ENCODE measurements at regions not wholly inside any gene's neighbourhood (a gene's known extent, or its start where the extent isn't known, plus 50 kb on each side); places are given as distances from the start of the nearest gene placed in this dataset.
"Not testable (repeated sequence)": the region's sequence is repeated elsewhere in the genome, so short reads cannot be mapped to it uniquely, and the experiment has no call there.

DNA sequence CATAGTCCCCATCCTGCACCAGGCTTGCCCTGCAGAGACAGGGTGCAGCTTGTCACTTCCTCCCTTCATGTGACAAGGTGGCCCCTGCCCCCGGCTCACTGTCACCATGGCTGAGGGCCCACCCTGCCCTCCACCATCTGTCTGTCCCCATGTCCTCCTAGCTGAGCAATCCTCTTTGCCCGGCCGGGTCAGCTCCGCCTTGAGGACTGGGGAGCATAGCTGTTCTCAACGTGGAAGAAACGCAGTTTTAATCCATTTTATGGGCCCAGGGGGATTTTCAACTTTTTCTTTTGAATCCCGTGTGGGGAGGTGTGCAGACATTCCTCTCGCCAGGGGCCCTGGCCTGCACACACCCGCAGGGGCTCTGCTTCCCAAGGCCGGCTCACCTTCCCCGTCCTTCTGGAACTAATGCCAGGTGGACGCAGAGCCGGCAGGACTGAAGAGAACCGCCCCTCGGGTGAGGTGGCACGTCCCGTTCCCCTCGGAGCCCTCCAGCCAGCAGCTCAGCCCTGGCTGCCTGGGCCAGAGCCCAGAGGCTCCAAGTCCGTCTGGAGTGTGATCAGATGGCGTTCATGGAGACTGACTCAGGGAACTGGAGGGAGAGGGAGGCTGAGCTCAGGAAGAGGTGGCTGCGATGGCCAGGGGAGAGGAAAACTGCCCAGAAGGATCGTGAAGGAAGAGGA lies 1108.7 kb downstream of the BRD1 start:
- DNase-seq = no peak

DNA sequence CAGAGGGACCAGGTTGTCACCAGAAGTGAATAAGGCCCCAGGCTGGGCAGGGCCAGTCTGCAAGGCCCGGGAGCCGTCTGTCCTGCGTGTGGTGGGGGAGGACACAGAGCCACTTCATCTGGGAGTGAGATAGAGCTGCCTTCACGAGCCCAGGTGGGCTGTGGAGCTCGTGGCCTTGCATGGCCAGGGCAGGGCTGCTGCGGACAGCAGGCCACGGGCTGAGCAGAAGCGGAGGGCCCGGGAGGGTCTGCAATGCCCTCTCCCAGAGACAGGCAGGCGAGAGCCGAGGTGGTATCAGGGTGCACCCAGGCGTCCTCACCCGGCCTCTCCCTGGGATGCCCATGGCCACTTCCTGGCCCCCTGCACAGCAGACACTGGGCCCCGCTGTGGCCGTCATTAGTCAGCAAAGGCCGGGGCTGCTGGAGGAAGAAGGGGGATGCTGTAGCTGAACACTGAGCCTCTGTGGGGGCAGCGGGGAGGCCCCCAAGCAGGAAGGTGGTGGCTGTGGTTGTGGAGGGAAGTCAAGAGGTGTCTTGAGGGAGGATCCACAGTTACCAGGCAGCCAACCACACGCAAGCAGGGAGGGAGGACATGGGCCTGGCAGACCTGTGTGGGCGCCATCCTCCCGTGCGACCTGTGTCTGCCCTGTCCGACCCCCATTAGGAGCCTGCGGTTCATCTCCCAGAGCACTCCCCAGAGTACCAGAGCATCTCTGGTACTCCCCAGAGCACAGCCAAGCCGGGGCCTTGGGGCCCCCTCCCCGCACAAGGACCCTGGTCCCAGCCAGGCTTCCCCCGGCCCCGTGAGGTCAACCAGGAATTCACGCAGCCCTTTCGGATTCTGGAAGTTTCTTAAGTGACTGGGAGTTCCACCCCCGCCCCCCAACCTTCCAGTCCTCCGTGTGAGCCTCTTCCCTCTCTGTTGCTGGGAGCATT lies 1109.5 kb downstream of the BRD1 start:
- no peak for DNase-seq

DNA sequence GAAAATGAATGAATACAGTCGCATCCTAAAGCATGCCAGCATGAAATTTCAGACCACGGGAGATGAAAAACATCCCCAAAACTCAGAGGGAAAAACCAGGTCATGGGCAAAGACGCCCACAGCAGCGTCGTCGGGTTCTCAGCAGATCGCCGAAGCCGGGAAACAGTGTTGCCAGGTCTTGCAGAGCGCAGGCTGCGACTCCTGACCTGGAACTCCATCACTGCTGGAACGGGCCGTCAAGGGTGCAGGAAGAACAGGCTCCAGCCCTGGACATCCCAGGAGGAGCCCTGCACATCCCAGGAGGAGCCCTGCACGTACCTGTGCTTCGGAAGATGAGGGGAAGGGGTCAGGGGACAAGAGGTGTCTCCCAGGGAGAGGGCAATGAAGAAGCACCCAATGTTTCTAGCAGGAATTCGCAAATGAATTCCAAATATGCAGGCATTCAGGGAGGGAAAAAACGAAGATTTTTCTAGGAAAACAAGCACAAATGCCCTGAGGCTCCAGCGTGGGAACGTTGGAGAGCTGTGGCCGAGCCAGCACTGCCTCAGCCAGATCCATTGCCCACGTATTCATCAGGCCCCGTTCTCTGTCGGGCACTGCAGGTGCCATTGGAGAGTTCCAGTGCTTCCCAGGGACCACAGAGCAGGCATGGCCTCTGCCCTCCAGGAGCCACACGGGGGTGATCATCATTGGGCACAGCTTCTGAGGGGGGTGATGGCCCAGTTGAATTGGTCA lies 1110.4 kb downstream of the BRD1 start:
- no peak for DNase-seq

DNA sequence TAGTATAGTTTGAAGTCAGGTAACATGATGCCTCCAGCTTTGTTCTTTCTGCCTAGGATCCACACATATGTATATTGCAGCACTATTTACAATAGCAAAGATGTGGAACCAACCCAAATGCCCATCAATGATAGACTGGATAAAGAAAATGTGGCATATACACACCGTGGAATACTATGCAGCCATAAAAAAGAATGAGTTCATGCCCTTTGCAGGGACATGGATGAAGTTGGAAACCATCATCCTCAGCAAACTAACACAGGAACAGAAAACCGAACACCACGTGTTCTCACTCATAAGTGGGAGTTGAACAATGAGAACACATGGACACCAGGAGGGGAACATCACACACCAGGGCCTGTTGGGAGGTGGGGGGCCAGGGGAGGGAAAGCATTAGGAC lies 1111.5 kb downstream of the BRD1 start:
- not testable (repeated sequence) for DNase-seq

DNA sequence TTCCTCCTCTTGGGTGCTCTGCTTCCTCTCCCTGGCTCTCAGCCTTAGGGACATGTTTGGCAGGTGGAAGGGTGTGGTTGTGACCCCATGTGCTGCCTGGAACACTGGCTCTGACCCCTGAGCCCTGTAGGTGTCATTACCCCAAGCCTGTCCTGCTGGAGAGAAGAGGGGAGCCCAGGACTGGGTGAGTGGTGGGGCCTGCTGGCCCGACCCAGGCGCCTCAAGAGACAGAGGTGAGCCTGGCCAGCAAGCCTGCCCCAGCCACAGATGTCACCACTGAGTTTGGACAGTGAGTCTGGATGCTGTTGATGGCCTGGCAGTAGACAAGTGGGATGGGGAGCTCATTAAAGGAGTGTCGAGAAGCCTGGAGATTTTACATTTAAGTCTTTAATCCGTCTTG lies 1112.2 kb downstream of the BRD1 start:
- no peak for DNase-seq

DNA sequence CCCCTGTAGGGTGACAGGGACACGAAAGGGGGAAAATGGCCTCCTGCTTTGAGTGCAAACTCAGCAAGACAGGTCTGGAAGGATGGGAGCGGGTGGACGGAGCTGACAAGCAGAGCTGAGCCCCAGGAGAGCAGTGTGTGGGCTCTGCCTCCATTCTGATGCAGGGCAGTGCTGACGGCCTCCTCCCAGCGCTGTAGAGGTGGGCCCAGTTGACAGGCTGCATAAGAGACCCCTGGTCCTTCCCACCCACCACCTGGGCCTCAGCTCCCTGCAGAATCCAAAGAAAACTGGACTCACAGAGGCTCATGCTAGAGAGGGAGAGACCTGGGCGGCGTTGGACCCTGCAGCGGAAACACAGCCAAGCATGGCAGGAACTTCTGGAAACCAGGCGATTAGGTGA lies 1113.4 kb downstream of the BRD1 start:
- DNase-seq = no peak

DNA sequence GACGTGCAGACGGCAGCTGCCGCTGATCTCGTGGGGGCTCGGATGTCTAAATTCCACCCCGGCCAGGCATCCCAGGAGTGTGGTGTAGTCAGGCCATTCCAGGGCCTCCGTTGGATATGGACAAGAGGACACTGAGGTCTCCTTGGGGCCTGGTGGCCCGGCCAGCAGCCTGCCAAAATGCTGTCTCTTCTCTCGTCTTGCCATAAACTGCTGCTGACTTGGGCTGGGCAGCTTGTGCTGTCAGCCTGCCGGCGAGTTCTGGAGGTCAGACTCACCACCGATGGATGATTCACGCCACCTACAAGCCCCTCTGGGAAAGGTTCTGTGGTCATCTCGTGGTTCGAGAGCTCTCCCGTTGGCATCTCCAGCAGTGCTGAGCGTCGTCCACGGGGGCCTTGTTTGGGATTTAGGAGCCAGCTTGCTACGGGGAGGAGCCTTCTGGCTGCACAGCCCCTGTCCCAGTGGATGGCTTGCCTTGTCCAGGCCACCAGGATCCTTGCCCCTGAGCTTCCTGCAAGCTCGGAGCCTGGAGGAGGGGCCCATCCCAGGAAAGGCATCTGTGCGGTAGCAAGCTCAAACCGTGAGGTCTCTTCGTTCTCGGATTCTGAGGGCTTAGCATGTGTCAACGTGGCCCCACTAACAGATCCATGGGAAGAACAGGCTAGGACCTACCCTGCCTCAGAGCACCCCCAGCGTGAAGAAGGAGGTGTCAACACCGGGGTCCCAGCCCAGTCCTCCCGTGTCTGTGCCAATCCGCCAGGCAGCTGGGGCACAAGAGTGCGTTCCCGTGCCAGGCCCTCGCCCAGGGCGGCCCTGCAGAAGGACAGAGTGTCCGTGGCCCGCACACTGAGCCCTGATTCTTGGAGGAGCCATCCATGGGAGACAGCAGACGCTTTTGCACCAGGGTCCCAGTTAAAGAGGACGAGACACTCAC lies 1114.1 kb downstream of the BRD1 start:
- no peak for DNase-seq

DNA sequence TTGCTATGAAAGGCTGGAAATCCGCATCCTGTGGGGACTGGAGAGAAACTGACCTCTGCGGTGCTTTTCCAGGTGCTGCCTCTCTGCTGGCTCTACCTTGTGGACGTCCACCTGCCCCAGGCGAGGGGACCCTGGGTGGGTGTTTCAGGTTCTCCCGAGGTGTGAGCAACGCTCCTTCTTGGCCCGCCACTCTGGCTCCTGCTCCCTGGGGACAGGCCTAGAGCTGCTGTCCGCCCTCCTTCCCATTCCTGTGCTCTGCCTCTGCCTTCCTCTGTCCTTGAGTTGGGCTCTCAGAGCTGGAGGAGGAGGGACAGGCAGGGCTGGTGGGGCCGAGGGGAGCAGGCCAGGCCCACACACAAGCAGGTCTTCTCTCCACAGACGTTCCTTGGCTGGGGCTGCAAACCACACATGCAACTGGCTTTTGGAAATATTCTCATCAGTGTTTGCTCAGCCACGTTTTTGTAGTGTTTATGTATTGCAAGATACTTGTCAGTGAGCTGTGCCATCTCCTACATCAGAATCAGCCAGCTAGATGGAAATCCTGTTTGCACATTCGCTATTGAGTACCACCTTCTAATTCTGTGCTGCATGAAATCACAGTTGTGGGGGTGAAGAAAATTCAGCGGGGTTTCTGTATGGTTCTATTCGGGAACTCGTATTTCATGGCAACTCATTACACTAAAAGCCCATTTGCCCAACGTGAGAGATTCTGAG lies 1115.0 kb downstream of the BRD1 start:
- DNase-seq = no peak

DNA sequence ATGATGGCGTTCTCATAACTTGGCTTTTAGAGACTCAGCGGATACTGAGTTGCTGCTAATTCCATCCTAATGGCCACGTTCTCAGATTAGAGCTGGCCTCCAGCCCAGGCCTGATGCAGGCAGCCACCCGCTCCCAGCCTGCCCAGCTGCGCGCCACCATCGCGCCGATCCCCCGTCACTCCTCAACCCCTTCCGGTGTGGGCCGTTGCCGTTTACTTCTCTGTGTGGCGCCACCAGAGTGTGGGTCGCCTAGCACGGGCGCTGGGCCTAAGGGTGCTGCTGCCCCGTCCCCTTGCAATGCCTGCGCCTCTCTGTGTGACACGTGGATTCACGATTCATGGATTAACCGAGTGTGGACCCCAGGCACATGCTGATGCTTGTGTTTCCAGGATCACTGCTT lies 1116.0 kb downstream of the BRD1 start:
- no peak for DNase-seq

DNA sequence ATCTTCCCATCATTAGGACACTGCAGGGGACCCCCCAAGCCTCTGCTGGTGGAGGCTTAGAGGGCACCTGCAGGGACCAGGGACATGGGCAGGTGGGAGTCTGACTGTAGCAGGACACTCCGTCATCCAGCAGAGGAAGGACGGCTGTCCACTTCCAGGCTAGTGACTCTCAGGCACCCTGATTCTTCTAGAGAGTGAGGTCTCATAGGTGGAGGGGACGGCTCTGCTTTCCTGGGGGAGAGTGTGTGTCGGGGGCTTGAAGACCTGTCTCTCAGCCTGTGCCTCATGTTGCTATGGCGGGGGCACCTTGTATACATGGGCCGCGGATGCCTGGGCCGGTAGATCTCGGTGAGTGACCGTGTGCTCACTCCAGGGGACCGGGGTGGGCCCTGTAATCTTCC lies 1116.6 kb downstream of the BRD1 start:
- DNase-seq = no peak

DNA sequence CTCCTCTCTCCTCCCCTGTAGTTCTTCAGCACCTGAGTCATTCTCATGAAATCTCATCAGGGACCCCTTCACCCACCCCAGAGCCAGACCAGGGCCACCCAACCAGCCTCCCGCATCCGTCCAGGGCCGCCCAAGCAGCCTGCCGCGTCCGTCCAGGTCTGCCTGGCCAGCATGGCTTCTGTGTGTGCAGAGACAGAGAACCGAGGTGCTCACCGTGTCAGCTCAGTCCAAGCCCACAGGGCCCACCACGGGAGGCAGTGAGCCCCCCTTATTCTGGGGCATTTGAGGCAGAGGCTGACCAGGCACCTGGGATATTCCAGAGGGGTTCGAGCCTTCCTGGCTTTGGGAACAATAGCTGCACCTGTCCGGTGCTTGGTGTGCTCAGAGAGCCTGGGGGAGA lies 1117.3 kb downstream of the BRD1 start:
- no peak for DNase-seq

DNA sequence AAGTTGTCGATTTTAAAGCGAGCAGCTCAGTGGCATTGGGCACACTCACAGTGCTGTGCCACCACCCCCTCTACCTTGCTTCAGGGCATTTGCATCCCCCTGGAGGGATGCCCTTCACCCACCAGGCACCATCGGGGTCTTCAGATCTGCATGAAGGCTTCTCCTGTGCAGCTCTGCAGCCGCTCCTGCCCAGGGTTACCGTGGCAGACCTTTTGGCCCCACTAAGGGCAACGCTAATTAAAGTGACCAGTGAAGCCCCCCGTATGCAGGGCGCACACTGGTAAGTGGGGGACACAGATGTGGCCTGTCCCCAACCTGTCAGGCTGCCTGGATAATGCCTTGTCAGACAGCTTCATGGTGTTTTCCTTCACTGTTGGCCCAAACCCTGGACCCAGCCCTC lies 1117.7 kb downstream of the BRD1 start:
- DNase-seq = no peak

DNA sequence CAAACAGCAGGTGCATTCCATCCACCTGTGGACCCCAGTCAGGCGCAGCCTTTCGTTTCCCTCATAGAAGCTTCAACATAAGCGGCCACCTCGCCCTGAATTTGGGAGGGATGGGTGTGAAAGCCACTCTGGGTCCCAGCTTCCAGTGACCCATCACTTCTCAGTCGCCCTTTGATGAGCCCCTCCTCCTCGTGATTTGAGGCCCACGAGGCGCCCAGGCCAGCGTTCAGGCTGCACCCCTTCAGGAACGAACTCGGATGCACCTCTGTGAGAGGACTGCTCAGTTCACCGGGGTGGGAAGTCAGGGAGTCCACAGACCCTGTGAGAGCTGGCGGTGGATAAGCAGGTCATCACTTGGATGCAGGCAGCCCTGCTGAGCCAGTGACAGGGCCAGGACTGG lies 1118.2 kb downstream of the BRD1 start:
- DNase-seq = no peak

DNA sequence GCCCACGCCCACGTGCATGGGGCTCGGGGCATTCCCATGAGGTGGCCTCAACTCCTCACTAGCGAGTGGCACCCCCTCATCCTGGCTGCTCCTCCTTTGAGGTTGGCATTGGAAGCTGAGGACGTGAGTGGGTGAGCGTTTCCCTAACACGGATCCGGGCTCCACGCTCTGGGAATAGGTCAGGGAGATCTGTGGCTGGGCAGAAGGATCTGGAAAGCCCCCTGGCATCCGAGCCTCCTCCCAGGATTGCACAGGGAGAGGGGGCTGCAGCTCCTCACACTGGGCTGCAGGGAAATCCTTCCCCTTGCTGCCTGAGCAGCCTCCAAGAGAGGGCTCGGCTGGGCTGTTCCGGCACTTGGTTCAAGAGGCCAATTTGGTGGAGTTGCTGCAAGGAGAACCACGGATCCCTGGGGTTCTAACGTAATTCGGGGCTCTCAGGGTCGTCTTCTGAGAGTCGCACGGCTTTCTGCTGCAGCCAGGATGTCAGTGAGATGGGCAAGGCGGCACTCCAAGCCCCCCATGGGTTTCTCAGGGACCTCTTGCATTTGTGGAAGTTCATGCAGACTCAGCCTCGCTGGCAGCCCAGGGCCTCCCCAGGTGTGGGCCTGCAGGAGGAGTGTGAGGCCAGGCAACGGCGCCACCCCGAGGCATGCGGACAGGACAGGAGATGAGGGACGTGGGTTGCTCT lies 1119.0 kb downstream of the BRD1 start:
- DNase-seq = no peak

DNA sequence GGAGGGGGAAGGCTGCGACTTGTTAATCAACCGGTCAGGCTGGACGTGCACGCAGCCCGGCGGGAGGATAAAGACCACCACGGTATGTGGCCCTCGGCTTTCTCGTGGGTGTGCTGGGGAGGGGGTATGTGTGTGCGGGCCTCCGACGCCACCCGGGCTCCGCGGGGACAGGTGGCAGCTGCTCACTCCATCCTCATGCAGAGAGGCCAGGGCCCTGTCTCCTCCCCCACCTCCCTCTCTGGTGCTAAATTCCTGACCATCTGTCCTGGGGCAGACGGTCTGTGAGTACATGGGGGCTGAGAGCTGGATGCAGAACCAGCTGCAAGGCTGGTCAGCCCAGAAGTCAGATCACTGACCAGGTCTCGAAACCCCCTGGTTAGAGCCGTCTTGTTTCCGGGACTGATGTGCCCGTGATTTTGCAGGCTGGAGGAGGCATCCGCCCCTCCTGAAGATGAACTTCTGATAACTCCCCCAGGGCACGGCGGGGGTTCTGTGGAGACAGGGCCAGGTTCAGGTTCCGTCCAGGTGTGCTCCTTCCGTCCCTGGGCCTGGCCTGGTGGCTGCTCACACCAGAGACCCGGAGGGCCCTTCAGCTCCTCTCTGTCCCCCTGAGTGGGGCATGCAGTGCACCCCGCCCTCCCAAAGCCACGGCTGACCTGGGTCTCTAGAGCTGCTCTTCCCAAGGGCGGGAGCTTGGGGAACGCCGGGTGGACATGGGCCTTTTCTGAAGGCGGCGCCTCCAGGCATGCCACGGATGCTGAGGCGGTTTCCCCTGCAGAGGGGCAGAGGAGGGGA lies 1119.7 kb downstream of the BRD1 start:
- DNase-seq = no peak

DNA sequence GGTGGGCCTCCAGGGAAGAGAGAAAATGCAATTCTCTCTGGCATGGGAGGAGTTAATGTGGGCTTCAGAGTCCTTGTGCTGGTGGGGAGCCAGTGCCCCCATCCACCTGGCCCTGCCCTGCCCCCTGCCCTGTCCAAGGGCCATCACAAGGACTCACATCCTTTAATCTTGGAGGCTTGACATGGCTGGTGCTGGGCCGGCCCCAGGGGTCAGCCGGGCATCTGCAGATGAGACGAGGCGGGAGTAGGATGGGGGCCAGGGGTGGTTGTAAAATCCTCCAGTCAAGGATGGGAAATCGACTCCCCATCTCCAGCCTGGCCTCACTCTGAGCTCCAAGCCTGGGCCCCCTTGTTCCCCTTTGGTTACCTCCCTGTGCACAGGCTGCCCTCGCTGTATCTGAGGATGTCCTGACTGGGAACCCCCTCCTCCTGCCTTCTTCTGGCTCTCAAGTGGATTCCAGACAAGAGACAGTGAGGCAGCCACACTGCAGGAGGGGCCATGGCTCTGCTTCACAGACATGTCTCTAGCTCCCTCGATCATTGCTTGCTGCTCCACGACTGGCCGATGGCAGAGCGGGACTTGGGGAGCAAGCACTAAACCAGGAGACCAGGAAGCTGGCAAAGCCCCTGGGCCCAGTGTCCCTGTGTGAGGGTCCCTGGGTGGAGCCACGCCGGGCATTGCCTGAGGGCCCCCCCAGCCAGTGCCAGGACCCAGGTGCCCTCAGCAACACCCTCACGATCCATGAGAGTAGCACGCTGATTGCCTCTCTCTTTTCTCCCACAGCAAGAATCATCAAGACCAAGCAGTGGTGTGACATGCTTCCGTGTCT lies 1120.5 kb downstream of the BRD1 start:
- DNase-seq = no peak

DNA sequence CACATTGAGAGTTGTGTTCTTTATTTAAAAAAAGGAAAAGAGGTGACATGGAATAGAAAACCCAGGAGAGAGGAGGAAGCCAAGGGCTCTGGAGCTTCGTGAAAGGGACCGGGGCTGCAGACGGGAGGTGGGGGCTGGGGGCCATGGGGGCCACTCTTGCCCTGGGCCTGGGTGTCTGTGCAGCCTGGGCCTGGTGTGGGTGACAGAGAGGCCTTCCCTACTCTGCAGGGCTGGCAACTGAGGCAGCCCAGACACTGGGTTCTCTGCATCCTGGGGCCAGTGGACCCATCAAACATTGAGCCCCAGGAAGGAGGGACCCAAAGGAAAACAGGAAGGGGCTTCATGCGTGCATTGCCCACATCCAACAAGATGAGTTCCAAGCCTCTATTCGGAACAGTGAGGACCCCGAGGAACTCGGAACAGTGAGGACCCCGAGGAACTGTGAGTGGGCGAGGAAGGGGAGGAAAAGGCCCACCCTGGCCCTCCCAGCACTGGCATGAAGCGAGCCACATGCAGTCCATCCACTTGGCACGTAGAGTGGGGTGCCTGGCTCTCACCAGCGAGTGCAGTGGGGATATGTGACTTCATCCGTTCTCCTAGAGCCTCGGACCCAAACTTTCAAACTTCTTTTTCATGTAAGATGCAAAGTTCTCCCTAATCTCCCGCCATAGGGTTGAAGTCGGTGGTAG lies 1121.6 kb downstream of the BRD1 start:
- no peak for DNase-seq

DNA sequence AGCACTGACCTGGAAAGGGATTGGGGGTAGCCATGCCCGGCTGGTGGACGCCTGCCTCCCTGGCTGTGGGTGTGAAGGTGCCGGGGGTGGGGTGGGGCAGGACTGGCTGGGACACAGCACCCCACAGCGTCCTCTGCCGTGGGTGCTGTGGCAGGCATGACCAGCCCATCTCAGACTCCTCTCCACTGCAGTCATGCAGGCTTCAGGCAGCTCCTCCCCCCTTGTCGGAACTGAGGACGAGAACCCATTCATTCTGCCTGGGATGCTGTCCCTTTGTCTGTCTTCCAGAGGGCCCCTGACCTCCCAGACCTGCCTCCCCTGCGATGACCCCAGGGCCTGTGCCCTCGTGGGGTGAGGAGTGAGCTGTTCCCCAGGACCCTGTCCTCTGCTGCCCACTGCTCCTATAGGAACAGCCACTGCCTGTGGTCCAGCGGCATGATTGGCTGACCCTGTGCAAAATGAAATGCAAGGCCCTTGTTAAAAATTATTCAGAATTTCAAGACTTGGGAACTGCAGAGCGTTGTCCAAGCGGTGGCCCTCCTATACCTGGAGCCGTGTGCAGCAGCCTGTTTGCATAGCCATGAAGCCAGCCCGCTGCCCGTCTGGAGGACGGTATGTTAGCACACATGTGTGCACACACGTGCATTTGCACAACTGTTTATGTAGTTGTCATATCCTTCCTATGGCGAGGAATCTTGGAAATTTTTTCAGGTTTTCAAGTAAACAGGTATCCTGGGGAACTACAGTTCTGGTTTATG lies 1122.3 kb downstream of the BRD1 start:
- no peak for DNase-seq

Measured in NCI-H1417 treated with DMSO at 0.1 percent for 48 hours (cell line).